ENCODE measurements at regions not wholly inside any gene's neighbourhood (a gene's known extent, or its start where the extent isn't known, plus 50 kb on each side); places are given as distances from the start of the nearest gene placed in this dataset.

DNA sequence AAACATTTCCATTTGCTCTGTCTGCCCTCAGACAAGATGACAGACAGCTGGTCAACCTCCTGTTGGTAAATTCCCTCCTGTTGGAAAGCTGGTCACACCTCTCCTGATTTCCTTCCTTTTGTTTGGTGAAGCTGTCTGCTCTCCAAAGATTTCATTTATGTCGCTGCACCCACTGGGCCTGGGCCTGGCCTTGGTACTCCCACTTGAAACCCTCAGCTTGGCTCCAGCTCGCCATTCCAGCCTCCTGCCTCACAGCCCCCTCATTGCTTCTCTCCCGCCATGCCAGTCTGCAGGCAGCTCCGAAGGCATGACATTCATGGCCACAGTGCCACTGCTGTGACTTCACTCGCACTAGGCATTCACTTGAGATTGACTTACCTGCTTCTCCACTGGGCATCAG lies 451.8 kb downstream of the VRK1 start:
- WGBS, 2 donors (ENCODE audit: low coverage in 1 of 2): 74 to 100% methylated on average over 2 to 3 of the region's 5 CpGs
- H3K27me3 ChIP-seq: peaks cover 8% of the 10 kb centered on the region
- TF ChIP-seq POLR2A (IDR thresholded peaks at IDR 0.05) (no peak), EP300 (IDR thresholded peaks at IDR 0.05) (no peak), POLR2AphosphoS5 (IDR thresholded peaks at IDR 0.05) (no peak)
- TF ChIP-seq, protein P1, sequence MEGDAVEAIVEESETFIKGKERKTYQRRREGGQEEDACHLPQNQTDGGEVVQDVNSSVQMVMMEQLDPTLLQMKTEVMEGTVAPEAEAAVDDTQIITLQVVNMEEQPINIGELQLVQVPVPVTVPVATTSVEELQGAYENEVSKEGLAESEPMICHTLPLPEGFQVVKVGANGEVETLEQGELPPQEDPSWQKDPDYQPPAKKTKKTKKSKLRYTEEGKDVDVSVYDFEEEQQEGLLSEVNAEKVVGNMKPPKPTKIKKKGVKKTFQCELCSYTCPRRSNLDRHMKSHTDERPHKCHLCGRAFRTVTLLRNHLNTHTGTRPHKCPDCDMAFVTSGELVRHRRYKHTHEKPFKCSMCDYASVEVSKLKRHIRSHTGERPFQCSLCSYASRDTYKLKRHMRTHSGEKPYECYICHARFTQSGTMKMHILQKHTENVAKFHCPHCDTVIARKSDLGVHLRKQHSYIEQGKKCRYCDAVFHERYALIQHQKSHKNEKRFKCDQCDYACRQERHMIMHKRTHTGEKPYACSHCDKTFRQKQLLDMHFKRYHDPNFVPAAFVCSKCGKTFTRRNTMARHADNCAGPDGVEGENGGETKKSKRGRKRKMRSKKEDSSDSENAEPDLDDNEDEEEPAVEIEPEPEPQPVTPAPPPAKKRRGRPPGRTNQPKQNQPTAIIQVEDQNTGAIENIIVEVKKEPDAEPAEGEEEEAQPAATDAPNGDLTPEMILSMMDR (IDR thresholded peaks at IDR 0.05): no peak
- no peaks in the 10 kb centered on the region for H3K9me3 ChIP-seq
- no peak overlapping the region for H3K27ac ChIP-seq
- H3K4me1 ChIP-seq: no peaks in the 10 kb centered on the region
- no peaks in the 10 kb centered on the region for H3K36me3 ChIP-seq
- H3K4me3 ChIP-seq: no peak overlapping the region
- no peak for ATAC-seq

- H3K27me3 ChIP-seq: peaks cover 6% of the 10 kb centered on the region
- no peak overlapping the region for H3K27ac ChIP-seq
- H3K36me3 ChIP-seq: no peaks in the 10 kb centered on the region
- 80 to 96% methylated on average over 4 to 5 of the region's 5 CpGs for WGBS, 2 donors (ENCODE audit: low coverage in 1 of 2)
- no peak for ATAC-seq
- H3K4me1 ChIP-seq: no peaks in the 10 kb centered on the region
- no peak overlapping the region for H3K4me3 ChIP-seq
- TF ChIP-seq POLR2A (IDR thresholded peaks at IDR 0.05) (no peak), EP300 (IDR thresholded peaks at IDR 0.05) (no peak), POLR2AphosphoS5 (IDR thresholded peaks at IDR 0.05) (no peak)
- TF ChIP-seq, protein P1 (IDR thresholded peaks at IDR 0.05): no peak
- no peaks in the 10 kb centered on the region for H3K9me3 ChIP-seq
Observed at GRCh38 chr14:97250931-97251330, 453.7 kb downstream of the VRK1 start.

DNA sequence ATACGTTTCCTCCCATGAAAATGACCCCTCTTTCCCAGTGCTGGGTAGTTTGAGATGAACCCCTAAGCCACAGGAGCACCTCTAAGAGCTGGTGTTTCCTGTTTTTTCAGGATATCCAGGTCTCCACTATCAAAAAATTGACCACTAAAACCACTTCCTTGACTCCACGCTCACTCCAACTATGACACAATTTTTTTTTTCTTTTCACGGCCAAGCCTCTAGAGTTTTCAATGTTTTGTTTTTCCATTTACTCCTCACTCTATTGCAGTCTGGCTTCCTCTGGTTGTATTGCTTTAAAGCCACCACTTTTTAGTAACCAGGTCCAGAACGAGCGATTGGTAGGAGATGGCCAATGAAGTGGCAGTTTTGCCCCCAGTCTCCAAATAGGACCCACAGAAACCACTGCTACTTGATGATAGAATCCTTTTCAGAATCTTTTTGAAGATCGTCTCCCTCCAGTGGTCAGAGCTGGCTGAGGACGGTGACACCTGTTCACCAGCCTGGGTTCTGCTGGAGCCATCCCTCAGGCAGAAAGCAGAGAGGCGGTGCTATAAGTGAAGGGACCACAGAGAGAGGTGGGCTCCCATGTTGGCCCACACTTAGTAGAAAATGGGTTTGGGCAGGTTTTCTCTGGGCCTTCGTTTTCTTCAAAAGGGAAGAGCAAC lies 454.4 kb downstream of the VRK1 start:
- no peak overlapping the region for H3K27ac ChIP-seq
- H3K9me3 ChIP-seq: no peaks in the 10 kb centered on the region
- no peaks in the 10 kb centered on the region for H3K4me1 ChIP-seq
- no peak for ATAC-seq
- peaks cover 6% of the 10 kb centered on the region for H3K27me3 ChIP-seq
- H3K4me3 ChIP-seq: no peak overlapping the region
- TF ChIP-seq EP300 (IDR thresholded peaks at IDR 0.05): no peak
- TF ChIP-seq, protein P1 (IDR thresholded peaks at IDR 0.05): no peak
- no peak for TF ChIP-seq POLR2AphosphoS5 (IDR thresholded peaks at IDR 0.05)
- TF ChIP-seq POLR2A (IDR thresholded peaks at IDR 0.05): no peak
- WGBS, 2 donors (ENCODE audit: low coverage in 1 of 2): 53 to 58% methylated on average over 7 to 9 of the region's 9 CpGs
- no peaks in the 10 kb centered on the region for H3K36me3 ChIP-seq

DNA sequence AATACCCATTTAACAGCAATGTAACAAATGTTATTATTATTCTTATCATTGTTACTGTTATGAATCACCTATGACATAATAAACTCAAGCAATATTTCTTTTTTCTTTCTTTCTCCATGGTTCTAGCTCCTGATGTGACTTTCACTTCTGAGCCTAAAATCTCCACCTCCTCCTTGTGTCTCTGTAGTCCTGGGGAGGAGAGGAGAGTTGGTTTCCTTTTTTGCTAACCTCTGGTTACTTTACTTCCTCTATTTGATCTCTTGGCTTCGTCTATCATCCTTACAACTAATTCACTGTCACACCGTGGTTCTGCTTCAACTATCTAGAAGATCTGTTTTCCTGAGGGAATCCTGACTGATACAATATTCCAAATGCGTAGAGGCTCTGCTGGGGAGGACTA lies 456.6 kb downstream of the VRK1 start:
- ATAC-seq: no peak
- Histone ChIP-seq H3K27me3 (peaks cover 6% of the 10 kb centered on the region), H3K36me3 (no peaks in the 10 kb centered on the region), H3K27ac (no peak overlapping the region), H3K9me3 (no peaks in the 10 kb centered on the region), H3K4me3 (no peak overlapping the region), H3K4me1 (no peaks in the 10 kb centered on the region)
- WGBS, 2 donors (ENCODE audit: low coverage in 1 of 2): 38 to 61% methylated on average over 3 of the region's 3 CpGs
- TF ChIP-seq POLR2A (IDR thresholded peaks at IDR 0.05): no peak
- TF ChIP-seq POLR2AphosphoS5 (IDR thresholded peaks at IDR 0.05): no peak
- TF ChIP-seq, protein P1 (IDR thresholded peaks at IDR 0.05): no peak
- TF ChIP-seq EP300 (IDR thresholded peaks at IDR 0.05): no peak

- no peak for ATAC-seq
- Histone ChIP-seq H3K27me3 (no peaks in the 10 kb centered on the region), H3K4me1 (no peaks in the 10 kb centered on the region), H3K27ac (no peak overlapping the region), H3K36me3 (no peaks in the 10 kb centered on the region), H3K4me3 (no peak overlapping the region), H3K9me3 (no peaks in the 10 kb centered on the region)
- TF ChIP-seq, protein P1 (IDR thresholded peaks at IDR 0.05): no peak
- no peak for TF ChIP-seq EP300 (IDR thresholded peaks at IDR 0.05)
- no peak for TF ChIP-seq POLR2AphosphoS5 (IDR thresholded peaks at IDR 0.05)
- no peak for TF ChIP-seq POLR2A (IDR thresholded peaks at IDR 0.05)
- 81 to 92% methylated on average over 2 to 4 of the region's 4 CpGs for WGBS, 2 donors (ENCODE audit: low coverage in 1 of 2)
Observed at GRCh38 chr14:97262336-97262735, 465.2 kb downstream of the VRK1 start.
